ENCODE measurements at regions not wholly inside any gene's neighbourhood (a gene's known extent, or its start where the extent isn't known, plus 50 kb on each side); places are given as distances from the start of the nearest gene placed in this dataset.

DNA sequence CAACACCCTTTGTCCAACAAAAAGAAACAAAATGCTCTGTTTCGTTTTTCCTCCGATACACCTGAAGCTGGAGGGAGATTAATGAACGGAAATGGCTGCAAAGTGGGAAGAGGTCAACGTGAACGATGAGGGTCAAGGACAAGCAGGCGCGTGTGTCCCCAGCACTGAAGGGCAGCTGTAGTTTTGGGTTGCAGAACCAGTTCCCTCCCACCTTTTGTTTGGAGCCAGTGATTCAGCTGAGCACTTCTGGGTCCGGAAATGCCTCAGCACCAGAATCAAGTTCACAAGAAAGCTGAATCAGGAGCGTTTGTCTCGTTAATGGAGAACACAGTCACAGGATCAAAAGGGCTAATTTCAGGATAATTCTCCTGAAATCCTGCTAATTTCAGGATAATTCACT is 51.1 kb upstream of the PWP1 start:
- H3K27ac Mint-ChIP-seq = no peak overlapping the region
- H3K36me3 Mint-ChIP-seq (ENCODE audit: low read depth) = peaks cover 5% of the 10 kb centered on the region
- H3K4me3 Mint-ChIP-seq = no peak overlapping the region
- H3K4me1 Mint-ChIP-seq = no peaks in the 10 kb centered on the region
- no peaks in the 10 kb centered on the region for H3K27me3 Mint-ChIP-seq
- ATAC-seq (replicated peaks) = no peak
- H3K9me3 Mint-ChIP-seq = no peaks in the 10 kb centered on the region

DNA sequence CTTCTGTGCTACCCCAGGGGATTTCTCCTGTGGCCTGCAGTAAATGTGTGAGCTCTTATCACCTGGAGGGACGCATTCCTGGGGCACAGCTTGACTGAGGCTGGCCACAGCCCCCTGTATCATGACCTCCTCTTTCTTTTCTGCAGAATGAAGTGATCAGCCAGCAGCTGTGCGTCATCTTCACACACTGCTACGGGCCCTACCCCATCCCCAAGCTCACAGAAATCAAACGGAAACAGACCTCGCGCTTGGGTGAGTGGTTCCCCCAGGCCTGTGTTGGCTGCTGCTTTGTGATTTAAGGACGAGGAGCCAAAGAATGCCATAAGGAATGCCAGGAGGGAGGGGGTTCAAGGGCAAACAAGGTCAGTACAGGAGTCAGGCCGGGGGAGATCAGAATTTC is 50.5 kb upstream of the PWP1 start:
- Mint-ChIP-seq H3K4me3 (no peak overlapping the region), H3K9me3 (no peaks in the 10 kb centered on the region), H3K27me3 (no peaks in the 10 kb centered on the region), H3K4me1 (no peaks in the 10 kb centered on the region), H3K36me3 (ENCODE audit: low read depth) (peaks cover 10% of the 10 kb centered on the region), H3K27ac (no peak overlapping the region)
- no peak for ATAC-seq (replicated peaks)

All from activated T-helper 17 cell treated with anti-CD3 and anti-CD28 coated beads, Interleukin-2, amount 50 U/mL, for 72 hours (primary cell).